ENCODE measurements at regions not wholly inside any gene's neighbourhood (a gene's known extent, or its start where the extent isn't known, plus 50 kb on each side); places are given as distances from the start of the nearest gene placed in this dataset.

DNA sequence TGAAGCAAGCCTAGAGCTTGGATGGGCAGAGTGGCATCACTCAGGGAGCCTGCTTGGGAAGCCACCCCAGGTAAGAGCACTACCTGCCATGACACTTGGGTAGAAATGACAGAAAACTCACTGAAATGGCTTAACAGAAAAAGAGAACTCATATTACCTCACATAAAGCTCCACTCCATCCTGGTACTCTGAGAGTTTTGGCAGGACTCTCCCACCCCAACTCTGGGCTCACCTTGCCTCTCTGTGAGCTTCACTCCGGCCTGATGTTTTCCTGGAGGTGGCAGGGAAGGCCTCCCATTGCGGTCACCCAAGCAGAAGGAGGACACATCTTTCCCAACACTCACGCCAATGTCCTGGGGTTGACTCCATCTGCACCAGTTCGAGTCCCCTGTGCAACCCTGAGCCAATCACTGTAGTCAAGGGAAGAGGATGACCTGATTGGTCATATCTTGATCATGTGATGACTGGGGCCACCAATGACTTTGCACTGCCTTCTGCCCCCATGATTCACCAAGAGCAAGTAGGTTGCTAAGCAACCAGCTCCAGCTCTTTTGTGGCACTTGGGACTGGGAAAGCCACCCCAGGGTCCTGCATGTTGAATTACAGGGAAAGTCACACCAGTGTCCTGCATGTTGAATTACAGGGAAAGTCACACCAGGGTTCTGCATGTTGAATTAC is 446.1 kb upstream of the SULF2 start:
- Histone ChIP-seq H3K36me3 (ENCODE audit: control insufficient read depth in 1 of 2, insufficient read depth in 2 of 2, low read length in 2 of 2) (no peaks in the 10 kb centered on the region), H3K18ac (ENCODE audit: low read length) (no peak overlapping the region), H3K9me3 (ENCODE audit: insufficient read depth, low read depth, low read length) (peaks cover 13% of the 10 kb centered on the region), H3K79me1 (ENCODE audit: low read length) (no peaks in the 10 kb centered on the region), H4K8ac (ENCODE audit: low read depth, low read length) (no peak overlapping the region), H2BK12ac (ENCODE audit: low read length) (no peak overlapping the region), H4K91ac (ENCODE audit: low read depth, low read length) (no peak overlapping the region), H3K14ac (ENCODE audit: low read length) (no peak overlapping the region), H2AFZ (ENCODE audit: insufficient read depth, low read length, poor library complexity) (no peak overlapping the region), H3K27ac (ENCODE audit: low read depth, low read length) (no peak overlapping the region), H3K4me1 (ENCODE audit: control insufficient read depth in 1 of 2, insufficient read depth in 2 of 2, low read length in 2 of 2) (no peaks in the 10 kb centered on the region), H3K4me2 (ENCODE audit: low read length) (no peak overlapping the region), H2AK5ac (ENCODE audit: low read length) (no peak overlapping the region), H3K27me3 (ENCODE audit: insufficient read depth, low read length) (no peaks in the 10 kb centered on the region), H2BK120ac (ENCODE audit: insufficient read depth, low read length, poor library complexity) (no peak overlapping the region), H2BK5ac (ENCODE audit: low read depth, low read length, poor library complexity) (no peak overlapping the region), H4K12ac (ENCODE audit: low read depth, low read length) (no peak overlapping the region), H3K79me2 (ENCODE audit: control insufficient read depth, insufficient read depth, low read length, poor library complexity) (no peaks in the 10 kb centered on the region), H3K9ac (ENCODE audit: low read length) (no peak overlapping the region), H3K4me3 (ENCODE audit: low read depth, low read length) (no peak overlapping the region), H3K4ac (ENCODE audit: low read depth, low read length) (no peak overlapping the region), H3K23ac (ENCODE audit: low read length) (no peak overlapping the region)
- WGBS (ENCODE audit: extremely low coverage, insufficient coverage, insufficient read length): no CpG with 5 or more reads among the region's 4 CpGs
- no peak for DNase-seq

DNA sequence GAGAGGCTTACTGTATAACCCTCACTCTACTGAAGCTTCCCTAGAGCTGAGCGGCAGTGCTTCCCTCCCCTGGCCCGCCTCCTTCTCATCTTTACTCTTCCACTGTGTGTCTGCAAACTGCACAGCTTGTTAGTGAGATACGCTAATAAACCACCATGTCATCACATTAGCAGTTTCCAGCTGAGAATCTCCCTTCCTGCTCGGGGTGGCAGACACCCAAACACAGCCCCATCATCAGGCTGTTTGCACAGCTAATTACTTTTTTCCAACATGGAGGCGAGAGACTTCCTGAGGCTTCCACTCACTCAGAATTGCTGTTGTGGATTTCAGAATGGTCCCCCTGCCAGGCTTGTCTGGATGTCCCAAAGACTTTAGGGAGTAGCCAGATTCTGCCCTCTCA is 444.9 kb upstream of the SULF2 start:
- Histone ChIP-seq H3K4ac (ENCODE audit: low read depth, low read length) (no peak overlapping the region), H4K8ac (ENCODE audit: low read depth, low read length) (no peak overlapping the region), H3K4me1 (ENCODE audit: control insufficient read depth in 1 of 2, insufficient read depth in 2 of 2, low read length in 2 of 2) (no peaks in the 10 kb centered on the region), H2BK120ac (ENCODE audit: insufficient read depth, low read length, poor library complexity) (no peak overlapping the region), H2AFZ (ENCODE audit: insufficient read depth, low read length, poor library complexity) (no peak overlapping the region), H3K14ac (ENCODE audit: low read length) (no peak overlapping the region), H3K79me1 (ENCODE audit: low read length) (no peaks in the 10 kb centered on the region), H3K4me2 (ENCODE audit: low read length) (no peak overlapping the region), H2BK12ac (ENCODE audit: low read length) (no peak overlapping the region), H3K23ac (ENCODE audit: low read length) (no peak overlapping the region), H3K36me3 (ENCODE audit: control insufficient read depth in 1 of 2, insufficient read depth in 2 of 2, low read length in 2 of 2) (no peaks in the 10 kb centered on the region), H3K9me3 (ENCODE audit: insufficient read depth, low read depth, low read length) (peaks cover 13% of the 10 kb centered on the region), H2BK5ac (ENCODE audit: low read depth, low read length, poor library complexity) (no peak overlapping the region), H2AK5ac (ENCODE audit: low read length) (no peak overlapping the region), H3K9ac (ENCODE audit: low read length) (no peak overlapping the region), H4K12ac (ENCODE audit: low read depth, low read length) (no peak overlapping the region), H3K18ac (ENCODE audit: low read length) (no peak overlapping the region), H3K27me3 (ENCODE audit: insufficient read depth, low read length) (no peaks in the 10 kb centered on the region), H4K91ac (ENCODE audit: low read depth, low read length) (no peak overlapping the region), H3K27ac (ENCODE audit: low read depth, low read length) (no peak overlapping the region), H3K79me2 (ENCODE audit: control insufficient read depth, insufficient read depth, low read length, poor library complexity) (no peaks in the 10 kb centered on the region), H3K4me3 (ENCODE audit: low read depth, low read length) (no peak overlapping the region)
- DNase-seq: no peak
- no CpG with 5 or more reads among the region's 5 CpGs for WGBS (ENCODE audit: extremely low coverage, insufficient coverage, insufficient read length)

- no peak overlapping the region for H3K4me3 ChIP-seq (ENCODE audit: low read depth, low read length)
- no peak overlapping the region for H3K4ac ChIP-seq (ENCODE audit: low read depth, low read length)
- no peak overlapping the region for H2AFZ ChIP-seq (ENCODE audit: insufficient read depth, low read length, poor library complexity)
- H3K4me2 ChIP-seq (ENCODE audit: low read length): no peak overlapping the region
- H3K79me2 ChIP-seq (ENCODE audit: control insufficient read depth, insufficient read depth, low read length, poor library complexity): no peaks in the 10 kb centered on the region
- H2AK5ac ChIP-seq (ENCODE audit: low read length): no peak overlapping the region
- peaks cover 0 to 3% of the 10 kb centered on the region in 2 experiments for H3K4me1 ChIP-seq (ENCODE audit: control insufficient read depth in 1 of 2, insufficient read depth in 2 of 2, low read length in 2 of 2)
- H2BK120ac ChIP-seq (ENCODE audit: insufficient read depth, low read length, poor library complexity): no peak overlapping the region
- no CpG with 5 or more reads among the region's 5 CpGs for WGBS (ENCODE audit: extremely low coverage, insufficient coverage, insufficient read length)
- H3K79me1 ChIP-seq (ENCODE audit: low read length): peaks cover 2% of the 10 kb centered on the region
- no peaks in the 10 kb centered on the region for H3K27me3 ChIP-seq (ENCODE audit: insufficient read depth, low read length)
- no peak overlapping the region for H3K23ac ChIP-seq (ENCODE audit: low read length)
- H3K18ac ChIP-seq (ENCODE audit: low read length): no peak overlapping the region
- H3K9ac ChIP-seq (ENCODE audit: low read length): no peak overlapping the region
- no peak overlapping the region for H4K91ac ChIP-seq (ENCODE audit: low read depth, low read length)
- peak; percentile 66 to 81 for DNase-seq
- H3K9me3 ChIP-seq (ENCODE audit: insufficient read depth, low read depth, low read length): peaks cover 22% of the 10 kb centered on the region
- H3K14ac ChIP-seq (ENCODE audit: low read length): no peak overlapping the region
- H2BK5ac ChIP-seq (ENCODE audit: low read depth, low read length, poor library complexity): no peak overlapping the region
- H4K8ac ChIP-seq (ENCODE audit: low read depth, low read length): no peak overlapping the region
- H4K12ac ChIP-seq (ENCODE audit: low read depth, low read length): no peak overlapping the region
- H2BK12ac ChIP-seq (ENCODE audit: low read length): no peak overlapping the region
- no peak overlapping the region for H3K27ac ChIP-seq (ENCODE audit: low read depth, low read length)
- H3K36me3 ChIP-seq (ENCODE audit: control insufficient read depth in 1 of 2, insufficient read depth in 2 of 2, low read length in 2 of 2): no peaks in the 10 kb centered on the region
These were observed 442.1 kb upstream of the SULF2 start for GRCh38 chr20:48227381-48227780.

GRCh38 chr20:48226642-48227041 is 441.4 kb upstream of the SULF2 start:
- H3K23ac ChIP-seq (ENCODE audit: low read length): no peak overlapping the region
- peaks cover 21% of the 10 kb centered on the region for H3K9me3 ChIP-seq (ENCODE audit: insufficient read depth, low read depth, low read length)

More at GRCh38 chr20:48226642-48227041, 441.4 kb upstream of the SULF2 start:
- Histone ChIP-seq H3K18ac (ENCODE audit: low read length) (no peak overlapping the region), H2AK5ac (ENCODE audit: low read length) (no peak overlapping the region), H3K4me2 (ENCODE audit: low read length) (no peak overlapping the region), H4K8ac (ENCODE audit: low read depth, low read length) (no peak overlapping the region), H3K27me3 (ENCODE audit: insufficient read depth, low read length) (no peaks in the 10 kb centered on the region), H3K4me3 (ENCODE audit: low read depth, low read length) (no peak overlapping the region), H3K14ac (ENCODE audit: low read length) (no peak overlapping the region), H2AFZ (ENCODE audit: insufficient read depth, low read length, poor library complexity) (no peak overlapping the region), H3K9ac (ENCODE audit: low read length) (no peak overlapping the region), H2BK120ac (ENCODE audit: insufficient read depth, low read length, poor library complexity) (no peak overlapping the region), H3K79me1 (ENCODE audit: low read length) (peaks cover 2% of the 10 kb centered on the region), H4K91ac (ENCODE audit: low read depth, low read length) (no peak overlapping the region), H3K36me3 (ENCODE audit: control insufficient read depth in 1 of 2, insufficient read depth in 2 of 2, low read length in 2 of 2) (no peaks in the 10 kb centered on the region), H3K27ac (ENCODE audit: low read depth, low read length) (no peak overlapping the region), H2BK5ac (ENCODE audit: low read depth, low read length, poor library complexity) (no peak overlapping the region), H3K79me2 (ENCODE audit: control insufficient read depth, insufficient read depth, low read length, poor library complexity) (no peaks in the 10 kb centered on the region), H3K4ac (ENCODE audit: low read depth, low read length) (no peak overlapping the region), H4K12ac (ENCODE audit: low read depth, low read length) (no peak overlapping the region), H2BK12ac (ENCODE audit: low read length) (no peak overlapping the region), H3K4me1 (ENCODE audit: control insufficient read depth in 1 of 2, insufficient read depth in 2 of 2, low read length in 2 of 2) (peaks cover 0 to 3% of the 10 kb centered on the region in 2 experiments)
- WGBS (ENCODE audit: extremely low coverage, insufficient coverage, insufficient read length): no CpG with 5 or more reads among the region's 5 CpGs
- DNase-seq: peak in 1 of 2 donors; percentile 6
